SK-N-SH (cell line): ENCODE measurements at regions not wholly inside any gene's neighbourhood (a gene's known extent, or its start where the extent isn't known, plus 50 kb on each side); places are given as distances from the start of the nearest gene placed in this dataset.
"Not testable (repeated sequence)": the region's sequence is repeated elsewhere in the genome, so short reads cannot be mapped to it uniquely, and the experiment has no call there.

Source experiments
- CTCF ChIA-PET: fragments of 300-600, 350-600 bp; formaldehyde crosslinking; extraction: SDS; loops from one replicate; lab custom pipeline; 2021; lab: Yijun Ruan, JAX
- POLR2A ChIA-PET: fragments of 350-600 bp; sonication (Branson Sonifier 250); formaldehyde crosslinking; extraction: SDS; loops from one replicate; lab custom pipeline; 2020; ENCODE audit warnings: antibody characterized with exemption, inconsistent platforms; lab: Yijun Ruan, JAX
- DNase-seq: peaks from one replicate; pipeline ENCODE4 v3.0.0; 2012
- H2AFZ ChIP-seq: fragments of 200-600 bp; sonication (generic); 2 replicates; pipeline ENCODE4 v1.8.1; 2016; ENCODE audit warnings: antibody characterized with exemption, mild to moderate bottlenecking, low read depth
- H3F3A ChIP-seq: fragments of 200-600 bp; sonication (generic); replicated peaks from 2 replicates; pipeline ENCODE3; 2016; ENCODE audit warnings: antibody characterized with exemption, mild to moderate bottlenecking; ENCODE audit not compliant: insufficient read depth
- H3K27ac ChIP-seq, 2 experiments: fragments of 200-500 bp in 1 of 2; fragments of 200-600 bp in 1 of 2; sonication (Bioruptor generic) in 1 of 2; sonication (generic), shearing (Covaris generic) in 1 of 2; 2 replicates each; pipeline versions ENCODE4 v1.5.1 to v1.6.1; 2014 to 2016; ENCODE audit warnings: low read depth in 2 of 2, inconsistent platforms in 1 of 2, low read length in 1 of 2, mild to moderate bottlenecking in 1 of 2, mixed read lengths in 1 of 2
- H3K27me3 ChIP-seq: fragments of 200-600 bp; sonication (generic), shearing (Covaris generic); 2 replicates; pipeline ENCODE4 v1.6.1; 2016; ENCODE audit warnings: mixed run types; ENCODE audit not compliant: insufficient read depth
- H3K36me3 ChIP-seq, 2 experiments: fragments of 200-500 bp in 1 of 2; fragments of 200-600 bp in 1 of 2; sonication (Bioruptor generic) in 1 of 2; sonication (generic) in 1 of 2; replicated peaks in 1 of 2; 2 replicates each; pipeline versions ENCODE3 to v1.5.1; 2014 to 2016; ENCODE audit warnings: low read length in 1 of 2, mild to moderate bottlenecking in 1 of 2; ENCODE audit not compliant: insufficient read depth in 2 of 2, control insufficient read depth in 1 of 2
- H3K4me1 ChIP-seq, 2 experiments: fragments of 200-500 bp in 1 of 2; fragments of 200-600 bp in 1 of 2; sonication (Bioruptor generic) in 1 of 2; sonication (generic), shearing (Covaris generic) in 1 of 2; 2 replicates each; pipeline versions ENCODE4 v1.5.1 to v1.6.1; 2014 to 2016; ENCODE audit warnings: low read depth in 1 of 2, low read length in 1 of 2, mixed run types in 1 of 2; ENCODE audit not compliant: insufficient read depth in 2 of 2, control insufficient read depth in 1 of 2
- H3K4me2 ChIP-seq: fragments of 200-600 bp; sonication (generic), shearing (Covaris generic); 2 replicates; pipeline ENCODE4 v1.6.1; 2017; ENCODE audit warnings: mixed run types
- H3K4me3 ChIP-seq, 2 experiments: fragments of 200-500 bp in 1 of 2; fragments of 200-600 bp in 1 of 2; sonication (Bioruptor generic) in 1 of 2; sonication (generic), shearing (Covaris generic) in 1 of 2; 2 replicates each; pipeline versions ENCODE4 v1.5.1 to v1.8.1; 2014 to 2016; ENCODE audit warnings: low read depth in 2 of 2, inconsistent platforms in 1 of 2, low read length in 1 of 2, mild to moderate bottlenecking in 1 of 2, mixed read lengths in 1 of 2, moderate library complexity in 1 of 2
- H3K79me2 ChIP-seq: fragments of 200-600 bp; sonication (generic); 2 replicates; pipeline ENCODE4 v1.8.1; 2017; ENCODE audit warnings: mild to moderate bottlenecking; ENCODE audit not compliant: insufficient read depth
- H3K9ac ChIP-seq: fragments of 200-600 bp; sonication (generic); 2 replicates; pipeline ENCODE4 v1.6.1; 2017; ENCODE audit warnings: mixed run types
- H3K9me2 ChIP-seq: fragments of 200-600 bp; sonication (generic); 2 replicates; pipeline ENCODE4 v1.6.1; 2017; ENCODE audit warnings: mixed run types
- H3K9me3 ChIP-seq: fragments of 200-600 bp; sonication (generic); 2 replicates; pipeline ENCODE4 v1.6.1; 2017; ENCODE audit warnings: mixed run types, mild to moderate bottlenecking, moderate library complexity
- H4K20me1 ChIP-seq: fragments of 200-600 bp; sonication (generic); 2 replicates; pipeline ENCODE4 v1.6.1; 2017; ENCODE audit warnings: mild to moderate bottlenecking, mixed run types; ENCODE audit not compliant: insufficient read depth
- FOXJ3 ChIP-seq: sonication (generic); formaldehyde crosslinking; IDR thresholded peaks from 2 replicates; pipeline ENCODE4 v1.5.1; 2020; ENCODE audit warnings: mild to moderate bottlenecking, missing genetic modification reagents
- GATA2 ChIP-seq: sonication (generic); formaldehyde crosslinking; IDR thresholded peaks from 2 replicates; pipeline ENCODE4 v1.5.0; 2020; ENCODE audit warnings: mild to moderate bottlenecking, missing genetic modification reagents
- JUND ChIP-seq: IDR thresholded peaks from 2 replicates; pipeline ENCODE4 v1.4.0; 2012
- MXI1 ChIP-seq: IDR thresholded peaks from 2 replicates; pipeline ENCODE4 v1.6.1; 2012; ENCODE audit warnings: mild to moderate bottlenecking, low read depth, low read length, improper control_type of control experiment
- NRF1 ChIP-seq: IDR thresholded peaks from 2 replicates; pipeline ENCODE4 v1.6.1; 2012; ENCODE audit warnings: low read depth, mild to moderate bottlenecking, low read length
- RAD21 ChIP-seq: IDR thresholded peaks from 2 replicates; pipeline ENCODE4 v1.6.1; 2012; ENCODE audit warnings: mild to moderate bottlenecking, low read length
- RXRA ChIP-seq: IDR thresholded peaks from 2 replicates; pipeline ENCODE4 v1.4.0; 2012; ENCODE audit warnings: low read depth, mild to moderate bottlenecking, borderline replicate concordance
- SMC3 ChIP-seq: IDR thresholded peaks from 2 replicates; pipeline ENCODE4 v1.6.1; 2012; ENCODE audit warnings: low read depth, low read length, improper control_type of control experiment
- YY1 ChIP-seq: IDR thresholded peaks from 2 replicates; pipeline ENCODE4 v1.4.0; 2012; ENCODE audit warnings: low read depth, mild to moderate bottlenecking
- WGBS: methylation state at CpG from one replicate; pipeline ENCODE4 v1.1.6; 2017; ENCODE audit warnings: low lambda C conversion rate; 5-methylcytosine and 5-hydroxymethylcytosine counted together
- TF ChIP-seq, protein P1 (sequence below): IDR thresholded peaks from 2 replicates; pipeline ENCODE4 v1.4.0; 2012; ENCODE audit warnings: low read depth, borderline replicate concordance
- TF ChIP-seq, protein P2 (sequence below): IDR thresholded peaks from 2 replicates; pipeline ENCODE4; 2012

DNA sequence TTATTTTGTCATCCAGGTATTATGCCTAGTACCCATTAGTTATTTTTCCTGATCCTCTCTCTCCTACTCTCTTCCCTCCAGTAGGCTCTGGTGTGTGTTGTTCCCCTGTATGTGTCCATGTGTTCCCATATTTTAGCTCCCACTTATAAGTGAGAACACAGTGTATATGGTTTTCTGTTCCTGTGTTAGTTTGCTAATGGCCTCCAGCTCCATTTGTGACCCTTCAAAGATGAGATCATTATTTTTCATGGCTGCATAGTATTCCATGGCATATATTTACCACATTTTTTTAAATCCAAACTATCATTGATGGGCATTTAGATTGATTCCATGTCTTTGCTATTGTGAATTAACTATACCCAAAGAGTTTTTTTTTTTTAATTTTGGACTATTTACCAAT, 1675.7 kb upstream of the B3GALT2 start:
- Histone ChIP-seq H3K4me2 (no peak overlapping the region), H3K4me3 (no peak overlapping the region), H3K9me3 (no peaks in the 10 kb centered on the region), H3K9ac (no peak overlapping the region), H3K27ac (no peak overlapping the region), H3F3A (no peaks in the 10 kb centered on the region), H3K27me3 (no peaks in the 10 kb centered on the region), H4K20me1 (no peaks in the 10 kb centered on the region), H3K36me3 (no peaks in the 10 kb centered on the region), H3K79me2 (no peaks in the 10 kb centered on the region), H3K9me2 (no peaks in the 10 kb centered on the region), H2AFZ (no peak overlapping the region)
- POLR2A ChIA-PET = no interaction called here
- CTCF ChIA-PET = no interaction called here
- no peak for DNase-seq
- TF ChIP-seq JUND (no peak), YY1 (no peak), RAD21 (no peak), FOXJ3 (CRISPR knock-in tag) (no peak), SMC3 (no peak), GATA2 (CRISPR knock-in tag) (no peak)
- TF ChIP-seq, protein P1, sequence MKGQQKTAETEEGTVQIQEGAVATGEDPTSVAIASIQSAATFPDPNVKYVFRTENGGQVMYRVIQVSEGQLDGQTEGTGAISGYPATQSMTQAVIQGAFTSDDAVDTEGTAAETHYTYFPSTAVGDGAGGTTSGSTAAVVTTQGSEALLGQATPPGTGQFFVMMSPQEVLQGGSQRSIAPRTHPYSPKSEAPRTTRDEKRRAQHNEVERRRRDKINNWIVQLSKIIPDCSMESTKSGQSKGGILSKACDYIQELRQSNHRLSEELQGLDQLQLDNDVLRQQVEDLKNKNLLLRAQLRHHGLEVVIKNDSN = no peak
- TF ChIP-seq, all 33 proteins: peak for 0
- no peaks in the 10 kb centered on the region; a peak in 1 of 4 replicates for H3K4me1 ChIP-seq

GRCh38 chr1:194860248-194861201, 1674.1 kb upstream of the B3GALT2 start:
- H3F3A ChIP-seq = no peaks in the 10 kb centered on the region
- no peak overlapping the region for H3K4me3 ChIP-seq
- H3K36me3 ChIP-seq = no peaks in the 10 kb centered on the region
- ChIA-PET POLR2A (no interaction called here), CTCF (no interaction called here)
- DNase-seq = no peak
- no peak overlapping the region for H3K4me2 ChIP-seq
- no peaks in the 10 kb centered on the region for H3K9me2 ChIP-seq
- 58% methylated on average over 10 of the region's 10 CpGs for WGBS
- H3K9ac ChIP-seq = no peak overlapping the region
- H3K9me3 ChIP-seq = no peaks in the 10 kb centered on the region
- no peak overlapping the region for H3K27ac ChIP-seq
- no peak overlapping the region for H2AFZ ChIP-seq
- H3K27me3 ChIP-seq = no peaks in the 10 kb centered on the region
- no peaks in the 10 kb centered on the region for H3K79me2 ChIP-seq
- H3K4me1 ChIP-seq = no peaks in the 10 kb centered on the region; a peak in 1 of 4 replicates
- no peaks in the 10 kb centered on the region for H4K20me1 ChIP-seq
- TF ChIP-seq RXRA (no peak), NRF1 (no peak), MXI1 (no peak)
- TF ChIP-seq, protein P2, sequence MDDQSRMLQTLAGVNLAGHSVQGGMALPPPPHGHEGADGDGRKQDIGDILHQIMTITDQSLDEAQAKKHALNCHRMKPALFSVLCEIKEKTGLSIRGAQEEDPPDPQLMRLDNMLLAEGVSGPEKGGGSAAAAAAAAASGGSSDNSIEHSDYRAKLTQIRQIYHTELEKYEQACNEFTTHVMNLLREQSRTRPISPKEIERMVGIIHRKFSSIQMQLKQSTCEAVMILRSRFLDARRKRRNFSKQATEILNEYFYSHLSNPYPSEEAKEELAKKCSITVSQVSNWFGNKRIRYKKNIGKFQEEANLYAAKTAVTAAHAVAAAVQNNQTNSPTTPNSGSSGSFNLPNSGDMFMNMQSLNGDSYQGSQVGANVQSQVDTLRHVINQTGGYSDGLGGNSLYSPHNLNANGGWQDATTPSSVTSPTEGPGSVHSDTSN = no peak
- TF ChIP-seq, all 33 proteins: peak for 0

- CTCF ChIA-PET, H3K9me2 ChIP-seq, H3K9ac ChIP-seq, H3K4me1 ChIP-seq, DNase-seq, H4K20me1 ChIP-seq, H3K27ac ChIP-seq, H2AFZ ChIP-seq, H3K27me3 ChIP-seq, H3K9me3 ChIP-seq, H3K4me3 ChIP-seq, POLR2A ChIA-PET, H3K79me2 ChIP-seq, H3K36me3 ChIP-seq, H3F3A ChIP-seq, H3K4me2 ChIP-seq: not testable (repeated sequence)
- 72% methylated on average over 17 of the region's 17 CpGs for WGBS
Observed at GRCh38 chr1:194859481-194860154, 1673.2 kb upstream of the B3GALT2 start.

- H3K36me3 ChIP-seq, CTCF ChIA-PET, H3K79me2 ChIP-seq, H2AFZ ChIP-seq, H3K4me1 ChIP-seq, H3K27me3 ChIP-seq, H4K20me1 ChIP-seq, H3F3A ChIP-seq, DNase-seq, H3K9me3 ChIP-seq, POLR2A ChIA-PET, H3K4me3 ChIP-seq, H3K4me2 ChIP-seq, H3K9me2 ChIP-seq, H3K27ac ChIP-seq, H3K9ac ChIP-seq: not testable (repeated sequence)
- WGBS = 90% methylated on average over 25 of the region's 39 CpGs
Observed at GRCh38 chr1:194858811-194859480, 1672.5 kb upstream of the B3GALT2 start.
